SU-DHL-6 (cell line): ENCODE measurements at regions not wholly inside any gene's neighbourhood (a gene's known extent, or its start where the extent isn't known, plus 50 kb on each side); places are given as distances from the start of the nearest gene placed in this dataset.
"Not testable (repeated sequence)": the region's sequence is repeated elsewhere in the genome, so short reads cannot be mapped to it uniquely, and the experiment has no call there.

Experiments
- H2AFZ ChIP-seq: fragments of 200-600 bp; sonication (generic); 2 replicates; pipeline ENCODE4 v1.6.1; 2014; ENCODE audit warnings: low read depth, mild to moderate bottlenecking, moderate library complexity, mixed read lengths, antibody characterized with exemption, low read length; ENCODE audit not compliant: severe bottlenecking
- H3F3A ChIP-seq: fragments of 200-600 bp; shearing (Covaris generic); 2 replicates; pipeline ENCODE4 v1.6.0; 2016; ENCODE audit warnings: antibody characterized with exemption, mild to moderate bottlenecking; ENCODE audit not compliant: insufficient read depth
- H3K27ac ChIP-seq: fragments of 200-600 bp; sonication (generic); 2 replicates; pipeline ENCODE4 v1.5.1; 2016; ENCODE audit warnings: low read depth, mild to moderate bottlenecking, low read length, moderate library complexity, mixed read lengths
- H3K27me3 ChIP-seq: fragments of 200-600 bp; sonication (generic), shearing (Covaris generic); 2 replicates; pipeline ENCODE4 v1.6.0; 2014; ENCODE audit warnings: mild to moderate bottlenecking, low read length
- H3K36me3 ChIP-seq: fragments of 200-600 bp; sonication (generic); 2 replicates; pipeline ENCODE4 v1.6.1; 2014; ENCODE audit warnings: mild to moderate bottlenecking, low read length, mixed read lengths
- H3K4me2 ChIP-seq: fragments of 300-600, 200-600 bp; shearing (Covaris generic), sonication (generic); 2 replicates; pipeline ENCODE4 v1.6.0; 2014; ENCODE audit warnings: low read length, low read depth, mild to moderate bottlenecking; ENCODE audit not compliant: poor library complexity, severe bottlenecking
- H3K4me3 ChIP-seq: fragments of 200-600 bp; sonication (generic); 2 replicates; pipeline ENCODE4 v1.5.1; 2014; ENCODE audit warnings: antibody characterized with exemption, low read length, mild to moderate bottlenecking, mixed read lengths; ENCODE audit not compliant: insufficient read depth, poor library complexity, severe bottlenecking
- H3K79me2 ChIP-seq: fragments of 200-600 bp; sonication (generic); 2 replicates; pipeline ENCODE4 v1.6.1; 2014; ENCODE audit warnings: mild to moderate bottlenecking, low read length, moderate library complexity; ENCODE audit not compliant: insufficient read depth
- H3K9ac ChIP-seq: fragments of 200-600 bp; sonication (generic); 2 replicates; pipeline ENCODE4 v1.7.0; 2014; ENCODE audit warnings: mild to moderate bottlenecking, low read length
- H3K9me2 ChIP-seq: fragments of 200-600 bp; sonication (generic); replicated peaks from 2 replicates; pipeline ENCODE4 v1.6.1; 2014; ENCODE audit warnings: low read length; ENCODE audit not compliant: insufficient read depth
- H3K9me3 ChIP-seq: fragments of 200-600 bp; sonication (generic); 2 replicates; pipeline ENCODE4 v1.6.1; 2014; ENCODE audit warnings: low read length, mixed read lengths; ENCODE audit not compliant: insufficient read depth
- H4K20me1 ChIP-seq: fragments of 200-600 bp; sonication (generic); 2 replicates; pipeline ENCODE4 v1.6.1; 2014; ENCODE audit warnings: low read depth, mild to moderate bottlenecking, antibody characterized with exemption, low read length, moderate library complexity, mixed read lengths
- CTCF ChIP-seq: fragments of 200-600 bp; sonication (generic); IDR thresholded peaks from one replicate; pipeline ENCODE4 v1.5.1; 2017; ENCODE audit warnings: antibody characterized with exemption, mild to moderate bottlenecking, low read length, moderate library complexity; ENCODE audit not compliant: insufficient read depth, poor library complexity, severe bottlenecking
- EZH2phosphoT487 ChIP-seq: fragments of 200-600 bp; sonication (generic), shearing (Covaris generic); conservative IDR thresholded peaks from 2 replicates; pipeline ENCODE4 v1.6.1; 2018; ENCODE audit warnings: mild to moderate bottlenecking, antibody characterized with exemption, low read length, moderate library complexity, mixed read lengths

GRCh38 chr5:130868186-130868840, 296.7 kb downstream of the HINT1 start:
- TF ChIP-seq CTCF: no peak
- no peak for TF ChIP-seq EZH2phosphoT487
- H3K9me2 ChIP-seq: no peaks in the 10 kb centered on the region
- H3K79me2 ChIP-seq: no peaks in the 10 kb centered on the region
- no peak overlapping the region for H3K9ac ChIP-seq
- H3K9me3 ChIP-seq: no peaks in the 10 kb centered on the region
- no peaks in the 10 kb centered on the region for H3K36me3 ChIP-seq
- H3K4me3 ChIP-seq: no peak overlapping the region
- H3F3A ChIP-seq: no peaks in the 10 kb centered on the region
- H3K27ac ChIP-seq: no peak overlapping the region
- H3K27me3 ChIP-seq: no peaks in the 10 kb centered on the region
- H4K20me1 ChIP-seq: no peaks in the 10 kb centered on the region
- H2AFZ ChIP-seq: no peak overlapping the region
- no peak overlapping the region for H3K4me2 ChIP-seq

- Histone ChIP-seq H3K36me3 (no peaks in the 10 kb centered on the region), H4K20me1 (no peaks in the 10 kb centered on the region), H3K9me2 (no peaks in the 10 kb centered on the region), H3K9me3 (no peaks in the 10 kb centered on the region), H3K27ac (no peak overlapping the region), H3F3A (no peaks in the 10 kb centered on the region), H2AFZ (no peak overlapping the region), H3K9ac (no peak overlapping the region), H3K4me3 (no peak overlapping the region), H3K79me2 (no peaks in the 10 kb centered on the region), H3K27me3 (no peaks in the 10 kb centered on the region), H3K4me2 (no peak overlapping the region)
- TF ChIP-seq CTCF (no peak), EZH2phosphoT487 (no peak)
Measured at GRCh38 chr5:130845049-130845765, 319.8 kb downstream of the HINT1 start.

GRCh38 chr5:130836729-130837649, 328.1 kb downstream of the HINT1 start:
- no peaks in the 10 kb centered on the region for H3K36me3 ChIP-seq
- no peak for TF ChIP-seq CTCF
- TF ChIP-seq EZH2phosphoT487: no peak
- no peak overlapping the region for H3K4me2 ChIP-seq
- H3F3A ChIP-seq: no peaks in the 10 kb centered on the region
- no peaks in the 10 kb centered on the region for H3K27me3 ChIP-seq
- no peaks in the 10 kb centered on the region for H3K9me2 ChIP-seq
- no peaks in the 10 kb centered on the region for H4K20me1 ChIP-seq
- no peaks in the 10 kb centered on the region for H3K9me3 ChIP-seq
- no peak overlapping the region for H3K4me3 ChIP-seq
- no peak overlapping the region for H3K9ac ChIP-seq
- no peak overlapping the region for H3K27ac ChIP-seq
- H3K79me2 ChIP-seq: no peaks in the 10 kb centered on the region
- no peak overlapping the region for H2AFZ ChIP-seq

GRCh38 chr5:130817598-130818384, 347.3 kb downstream of the HINT1 start:
- not testable (repeated sequence) for H3K9ac ChIP-seq, H3K4me2 ChIP-seq

More at GRCh38 chr5:130817598-130818384, 347.3 kb downstream of the HINT1 start:
- H3K27me3 ChIP-seq, H2AFZ ChIP-seq, H3K36me3 ChIP-seq, H3K79me2 ChIP-seq, H3K9me3 ChIP-seq, H3K4me3 ChIP-seq, H3F3A ChIP-seq, H4K20me1 ChIP-seq, H3K27ac ChIP-seq, H3K9me2 ChIP-seq: not testable (repeated sequence)
